RKO (cell line): ENCODE measurements at regions not wholly inside any gene's neighbourhood (a gene's known extent, or its start where the extent isn't known, plus 50 kb on each side); places are given as distances from the start of the nearest gene placed in this dataset.
"Not testable (repeated sequence)": the region's sequence is repeated elsewhere in the genome, so short reads cannot be mapped to it uniquely, and the experiment has no call there.

Experiments
- DNase-seq: peaks from one replicate; pipeline ENCODE4 v3.0.0-alpha.2; 2016; ENCODE audit warnings: low spot score

GRCh38 chr18:22739061-22739642 lies 194.0 kb upstream of the RBBP8 start:
- DNase-seq, result no peak

GRCh38 chr18:22739789-22740188 lies 193.3 kb upstream of the RBBP8 start:
- no peak for DNase-seq

- no peak for DNase-seq
These were observed 191.8 kb upstream of the RBBP8 start for GRCh38 chr18:22741318-22741717.

GRCh38 chr18:22742409-22742808 lies 190.7 kb upstream of the RBBP8 start:
- no peak for DNase-seq

GRCh38 chr18:22745966-22746365 lies 187.2 kb upstream of the RBBP8 start:
- DNase-seq, result no peak

GRCh38 chr18:22752014-22752413 lies 181.1 kb upstream of the RBBP8 start:
- no peak for DNase-seq

GRCh38 chr18:22753130-22753831 lies 179.8 kb upstream of the RBBP8 start:
- DNase-seq, result no peak

- not testable (repeated sequence) for DNase-seq
These were observed 169.1 kb upstream of the RBBP8 start for GRCh38 chr18:22764005-22764404.

GRCh38 chr18:22765896-22766295 lies 167.2 kb upstream of the RBBP8 start:
- DNase-seq, result no peak

- DNase-seq, result no peak
These were observed 165.5 kb upstream of the RBBP8 start for GRCh38 chr18:22767653-22768052.

GRCh38 chr18:22773944-22774343 lies 159.2 kb upstream of the RBBP8 start:
- no peak for DNase-seq

- no peak for DNase-seq
These were observed 154.1 kb upstream of the RBBP8 start for GRCh38 chr18:22778996-22779395.

- DNase-seq, result no peak
These were observed 149.9 kb upstream of the RBBP8 start for GRCh38 chr18:22783245-22783644.

GRCh38 chr18:22783662-22784076 lies 149.5 kb upstream of the RBBP8 start:
- DNase-seq, result no peak

- DNase-seq, result no peak
These were observed 144.1 kb upstream of the RBBP8 start for GRCh38 chr18:22789052-22789451.

GRCh38 chr18:22789600-22789999 lies 143.5 kb upstream of the RBBP8 start:
- DNase-seq, result no peak

- no peak for DNase-seq
These were observed 142.4 kb upstream of the RBBP8 start for GRCh38 chr18:22790545-22791309.

GRCh38 chr18:22791310-22791610 lies 141.9 kb upstream of the RBBP8 start:
- no peak for DNase-seq

GRCh38 chr18:22796113-22796512 lies 137.0 kb upstream of the RBBP8 start:
- no peak for DNase-seq

GRCh38 chr18:22800551-22800951 lies 132.6 kb upstream of the RBBP8 start:
- no peak for DNase-seq

GRCh38 chr18:22813648-22814328 lies 119.3 kb upstream of the RBBP8 start:
- peak; percentile 60 for DNase-seq

GRCh38 chr18:22814329-22814703 lies 118.8 kb upstream of the RBBP8 start:
- DNase-seq, result no peak
